ENCODE measurements at regions not wholly inside any gene's neighbourhood (a gene's known extent, or its start where the extent isn't known, plus 50 kb on each side); places are given as distances from the start of the nearest gene placed in this dataset.

GRCh38 chr7:96484091-96484490, 162.2 kb upstream of the SLC25A13 start:
- Histone ChIP-seq H3K9me1 (replicated peaks; ENCODE audit: control insufficient read depth, extremely low read depth, insufficient read depth, low read length) (no peaks in the 10 kb centered on the region), H2AFZ (ENCODE audit: low read depth, low read length) (no peak overlapping the region), H3K4me1 (ENCODE audit: control insufficient read depth, extremely low read depth, insufficient read depth, low read length) (no peaks in the 10 kb centered on the region), H3K79me2 (ENCODE audit: control insufficient read depth, insufficient read depth, low read length) (no peaks in the 10 kb centered on the region), H3K27me3 (ENCODE audit: control insufficient read depth in 2 of 2, insufficient read depth in 2 of 2, low read length in 2 of 2) (no peaks in the 10 kb centered on the region), H3K4me3 (replicated peaks in 1 of 3; ENCODE audit: insufficient read depth in 1 of 3, low read depth in 1 of 3, low read length in 3 of 3) (no peak overlapping the region), H3K36me3 (ENCODE audit: control insufficient read depth in 2 of 2, extremely low read depth in 1 of 2, insufficient read depth in 2 of 2, low read length in 2 of 2) (no peaks in the 10 kb centered on the region), H3K27ac (ENCODE audit: insufficient read depth, low read depth, low read length) (no peak overlapping the region), H3K4me2 (ENCODE audit: insufficient read depth, low read length) (no peak overlapping the region), H3K9me3 (replicated peaks; ENCODE audit: control insufficient read depth, insufficient read depth, low read length) (no peaks in the 10 kb centered on the region), H3K9ac (replicated peaks; ENCODE audit: extremely low read depth, insufficient read depth, low read length) (no peak overlapping the region), H4K20me1 (replicated peaks; ENCODE audit: control insufficient read depth, extremely low read depth, insufficient read depth, low read length) (no peaks in the 10 kb centered on the region)
- POLR2A ChIA-PET = no interaction called here
- intact Hi-C loops (cut with micrococcal nuclease) = no loop called here
- no peak for DNase-seq (ENCODE audit: low read depth, low spot score)
- TF ChIP-seq POLR2AphosphoS5 (IDR thresholded peaks at IDR 0.05; ENCODE audit: insufficient read depth, low read depth, low read length) (no peak), GATA2 (IDR thresholded peaks at IDR 0.05; ENCODE audit: insufficient read depth, insufficient read length, low read depth, low read length) (no peak), FOS (IDR thresholded peaks at IDR 0.05; ENCODE audit: borderline replicate concordance, insufficient read depth, low read length) (no peak), CTCF (IDR thresholded peaks at IDR 0.05; ENCODE audit: extremely low read depth in 1 of 2, insufficient read depth in 1 of 2, low read depth in 1 of 2, low read length in 2 of 2) (no peak), MAX (IDR thresholded peaks at IDR 0.05; ENCODE audit: insufficient read depth, insufficient read length) (no peak), EZH2 (IDR thresholded peaks at IDR 0.05; ENCODE audit: borderline replicate concordance, low read depth, low read length, severe bottlenecking) (no peak)
- no peak for FAIRE-seq
- BruUV-seq (replicated peaks) = no TSS peak
- CTCF ChIA-PET = no interaction called here
- dilution Hi-C loops (cut with MboI; ENCODE audit: extremely low pct_ligation_motif_present, low sequenced_read_pairs) = no loop called here

GRCh38 chr7:96481796-96482195, 159.9 kb upstream of the SLC25A13 start:
- Histone ChIP-seq H3K36me3 (ENCODE audit: control insufficient read depth in 2 of 2, extremely low read depth in 1 of 2, insufficient read depth in 2 of 2, low read length in 2 of 2) (no peaks in the 10 kb centered on the region), H3K9ac (replicated peaks; ENCODE audit: extremely low read depth, insufficient read depth, low read length) (no peak overlapping the region), H2AFZ (ENCODE audit: low read depth, low read length) (no peak overlapping the region), H3K4me2 (ENCODE audit: insufficient read depth, low read length) (no peak overlapping the region), H3K9me1 (replicated peaks; ENCODE audit: control insufficient read depth, extremely low read depth, insufficient read depth, low read length) (no peaks in the 10 kb centered on the region), H3K4me1 (ENCODE audit: control insufficient read depth, extremely low read depth, insufficient read depth, low read length) (no peaks in the 10 kb centered on the region), H3K9me3 (replicated peaks; ENCODE audit: control insufficient read depth, insufficient read depth, low read length) (no peaks in the 10 kb centered on the region), H3K27ac (ENCODE audit: insufficient read depth, low read depth, low read length) (no peak overlapping the region), H3K79me2 (ENCODE audit: control insufficient read depth, insufficient read depth, low read length) (no peaks in the 10 kb centered on the region), H3K27me3 (ENCODE audit: control insufficient read depth in 2 of 2, insufficient read depth in 2 of 2, low read length in 2 of 2) (no peaks in the 10 kb centered on the region), H3K4me3 (replicated peaks in 1 of 3; ENCODE audit: insufficient read depth in 1 of 3, low read depth in 1 of 3, low read length in 3 of 3) (no peak overlapping the region), H4K20me1 (replicated peaks; ENCODE audit: control insufficient read depth, extremely low read depth, insufficient read depth, low read length) (no peaks in the 10 kb centered on the region)
- intact Hi-C loops (cut with micrococcal nuclease) = no loop called here
- CTCF ChIA-PET = no interaction called here
- dilution Hi-C loops (cut with MboI; ENCODE audit: extremely low pct_ligation_motif_present, low sequenced_read_pairs) = no loop called here
- FAIRE-seq (no peak), DNase-seq (ENCODE audit: low read depth, low spot score) (no peak)
- no peak for TF ChIP-seq POLR2AphosphoS5 (IDR thresholded peaks at IDR 0.05; ENCODE audit: insufficient read depth, low read depth, low read length)
- no peak for TF ChIP-seq JUN (IDR thresholded peaks at IDR 0.05; ENCODE audit: borderline replicate concordance, insufficient read depth, insufficient read length, low read depth)
- no peak for TF ChIP-seq GATA2 (IDR thresholded peaks at IDR 0.05; ENCODE audit: insufficient read depth, insufficient read length, low read depth, low read length)
- no peak for TF ChIP-seq FOS (IDR thresholded peaks at IDR 0.05; ENCODE audit: borderline replicate concordance, insufficient read depth, low read length)
- no peak for TF ChIP-seq MYC (IDR thresholded peaks at IDR 0.05; ENCODE audit: low read depth, low read length)
- TF ChIP-seq MAX (IDR thresholded peaks at IDR 0.05; ENCODE audit: insufficient read depth, insufficient read length) = no peak
- TF ChIP-seq EZH2 (IDR thresholded peaks at IDR 0.05; ENCODE audit: borderline replicate concordance, low read depth, low read length, severe bottlenecking) = no peak
- no peak for TF ChIP-seq CTCF (IDR thresholded peaks at IDR 0.05; ENCODE audit: extremely low read depth in 1 of 2, insufficient read depth in 1 of 2, low read depth in 1 of 2, low read length in 2 of 2)
- TF ChIP-seq POLR2A (IDR thresholded peaks at IDR 0.05; ENCODE audit: low read depth, low read length) = no peak
- POLR2A ChIA-PET = no interaction called here
- no TSS peak for BruUV-seq (replicated peaks)
